TTC549 (cell line): ENCODE measurements at regions not wholly inside any gene's neighbourhood (a gene's known extent, or its start where the extent isn't known, plus 50 kb on each side); places are given as distances from the start of the nearest gene placed in this dataset.

Experiments
- FAIRE-seq: peaks from 2 replicates; lab custom pipeline; 2012; peaks lifted over from hg19 to GRCh38; lab: Jason Lieb, UNC

DNA sequence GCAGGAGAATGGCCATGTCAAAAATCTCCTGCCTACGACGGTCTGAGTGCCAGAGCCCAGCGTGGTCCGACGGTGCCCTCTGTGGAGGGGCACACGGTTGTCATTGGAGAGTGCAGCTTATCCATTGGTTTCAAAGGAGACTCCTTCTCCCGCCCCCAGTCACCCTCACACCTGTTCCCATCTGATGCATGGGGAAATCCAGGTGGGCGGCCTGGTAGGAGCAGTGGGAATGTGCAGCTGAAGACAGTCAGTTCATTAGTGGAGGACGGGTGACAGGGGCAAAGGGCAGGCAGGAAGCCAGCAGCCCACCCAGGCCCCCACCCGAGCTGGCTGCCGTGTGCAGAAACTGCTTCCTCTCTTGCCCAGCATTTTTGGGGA is 162.3 kb downstream of the IRF8 start:
- no peak for FAIRE-seq

DNA sequence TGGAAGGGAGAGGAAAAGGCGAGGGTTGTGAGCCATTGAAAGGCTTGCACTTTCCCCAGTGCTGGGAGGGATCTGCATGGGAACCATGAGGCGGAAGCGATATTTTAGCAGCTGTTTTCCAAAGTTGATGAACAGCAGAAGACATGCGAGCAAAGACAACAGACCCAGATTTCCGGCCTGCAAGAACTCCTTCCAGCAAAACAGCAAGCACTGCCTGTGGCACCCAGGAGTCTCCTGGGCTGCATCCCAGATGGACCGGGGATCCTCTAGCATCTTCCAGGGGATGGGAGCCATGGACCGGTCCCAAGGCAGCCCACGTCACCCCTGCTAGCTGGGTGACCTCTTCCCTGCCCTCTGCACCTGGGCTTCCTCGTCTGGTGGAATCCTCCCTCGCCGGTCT is 162.8 kb downstream of the IRF8 start:
- no peak for FAIRE-seq

DNA sequence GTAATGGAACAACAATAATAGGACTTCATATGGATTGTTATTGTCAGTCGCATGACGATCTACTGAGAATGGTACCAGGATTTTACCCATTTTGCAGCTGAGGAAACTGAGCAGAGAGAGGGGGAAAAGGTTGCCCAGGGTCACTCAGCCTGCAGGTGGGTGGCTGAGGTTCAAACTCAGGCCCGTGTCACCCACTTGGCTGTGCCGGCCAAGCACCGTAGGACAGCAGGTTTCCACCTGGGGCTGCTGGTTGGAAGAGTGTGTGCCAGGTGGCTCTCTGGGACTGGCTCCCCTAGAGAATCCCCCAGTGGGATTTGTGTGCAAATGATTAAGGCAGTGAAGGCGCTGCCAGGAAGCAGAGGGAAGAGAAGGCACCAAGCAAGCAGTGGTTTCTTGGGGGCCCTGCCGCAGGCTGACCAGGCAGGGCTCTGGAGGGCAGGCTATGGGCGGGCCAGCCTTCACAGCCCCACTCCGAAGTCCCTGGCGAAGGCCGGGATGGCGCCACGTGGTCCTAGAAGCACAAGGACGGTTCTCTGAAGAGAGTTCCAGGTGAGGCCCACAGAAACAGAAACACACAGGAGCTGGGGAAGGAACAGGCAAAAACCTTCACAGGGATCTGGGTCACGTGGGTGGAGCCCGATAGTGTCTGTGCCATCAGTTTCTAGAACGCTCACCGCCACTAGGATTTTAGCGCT is 163.5 kb downstream of the IRF8 start:
- no peak for FAIRE-seq

DNA sequence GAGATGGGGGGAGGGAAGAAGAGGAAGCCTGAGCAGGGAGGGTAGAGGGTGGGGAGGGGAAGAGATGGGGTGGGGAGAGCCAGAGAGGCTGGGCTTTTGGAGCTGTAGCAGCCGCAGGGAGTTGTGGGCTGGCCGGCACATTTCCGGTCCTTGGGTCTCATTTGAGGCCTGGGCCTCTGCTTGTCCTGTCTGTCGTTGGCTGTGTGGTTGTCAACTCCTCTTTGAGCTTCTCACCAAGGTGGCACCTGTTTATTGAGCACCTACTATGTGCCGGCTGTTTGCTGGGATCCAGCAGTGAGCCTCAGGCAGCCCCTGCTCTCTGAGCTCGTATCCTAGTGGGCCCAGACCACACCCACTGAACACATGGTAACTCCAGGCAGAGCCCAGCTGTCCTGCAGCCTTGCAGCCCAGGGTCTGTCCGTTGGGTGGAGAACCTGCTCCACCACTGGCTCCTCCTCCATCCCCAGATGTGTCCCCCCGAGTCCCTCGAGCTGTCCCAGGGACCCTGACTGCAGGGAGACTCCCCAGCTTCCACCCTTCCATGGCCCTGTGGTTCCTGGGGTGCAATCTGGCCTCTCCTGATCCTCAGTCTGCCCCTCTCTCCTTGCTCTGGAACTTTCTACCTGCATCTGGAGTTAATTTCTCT is 164.9 kb downstream of the IRF8 start:
- no peak for FAIRE-seq

DNA sequence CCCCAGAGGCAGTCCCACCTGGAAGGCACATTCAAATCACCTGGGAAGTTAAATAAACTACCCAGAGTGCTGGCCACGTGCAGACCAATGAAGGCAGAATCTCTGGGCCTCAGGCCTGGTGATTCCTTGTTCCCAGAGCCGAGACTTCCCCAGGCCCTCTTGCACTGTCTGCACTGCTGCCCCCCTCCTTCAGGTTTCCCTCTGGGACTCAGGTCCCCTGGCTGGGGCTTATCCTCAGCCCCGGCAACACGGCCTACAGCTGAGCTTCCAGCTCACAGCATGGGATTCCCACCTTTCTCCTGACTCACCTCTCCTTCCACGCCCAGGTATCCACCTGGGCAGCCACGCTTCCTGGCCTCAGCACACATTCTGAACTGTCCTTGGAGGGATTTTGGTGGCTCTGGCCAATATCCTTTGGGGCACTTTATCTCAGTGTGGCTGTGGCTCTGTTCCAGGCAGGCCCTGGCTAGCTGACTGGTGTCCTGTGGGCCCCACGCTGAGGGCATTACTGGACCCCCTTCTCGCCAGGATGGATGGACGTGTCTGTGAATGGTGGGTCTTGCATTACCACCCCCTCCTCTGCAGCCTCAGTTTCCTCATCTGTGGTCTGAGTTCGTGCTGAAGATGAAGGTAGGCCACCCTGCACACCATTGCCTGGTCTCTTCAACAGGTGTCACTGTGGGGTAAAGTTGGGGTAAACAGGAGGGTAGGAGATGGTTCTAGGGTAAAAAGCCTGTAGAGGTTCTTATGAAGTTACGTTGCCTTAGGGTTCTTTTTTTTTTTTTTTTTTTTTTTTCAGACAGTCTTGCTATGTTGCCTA is 165.7 kb downstream of the IRF8 start:
- FAIRE-seq, result no peak

DNA sequence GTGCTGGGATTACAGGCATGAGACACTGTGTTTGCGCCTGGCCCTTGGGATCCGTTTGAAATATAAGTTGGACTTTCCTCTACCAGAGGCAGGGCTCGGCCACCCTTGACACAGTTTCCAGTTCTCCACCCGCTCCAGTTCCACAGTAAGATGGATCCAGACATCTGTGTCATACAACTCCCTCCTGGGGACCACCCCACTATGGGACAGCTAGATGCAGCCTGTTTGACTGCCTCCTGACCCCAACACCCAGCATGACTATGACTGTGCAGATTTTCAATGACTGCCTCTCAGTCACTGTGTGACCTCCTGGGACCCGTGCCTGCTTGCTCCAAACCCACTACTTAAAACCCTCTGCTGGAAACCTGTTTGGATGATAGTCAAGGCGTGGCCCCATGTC is 166.7 kb downstream of the IRF8 start:
- FAIRE-seq, result no peak

DNA sequence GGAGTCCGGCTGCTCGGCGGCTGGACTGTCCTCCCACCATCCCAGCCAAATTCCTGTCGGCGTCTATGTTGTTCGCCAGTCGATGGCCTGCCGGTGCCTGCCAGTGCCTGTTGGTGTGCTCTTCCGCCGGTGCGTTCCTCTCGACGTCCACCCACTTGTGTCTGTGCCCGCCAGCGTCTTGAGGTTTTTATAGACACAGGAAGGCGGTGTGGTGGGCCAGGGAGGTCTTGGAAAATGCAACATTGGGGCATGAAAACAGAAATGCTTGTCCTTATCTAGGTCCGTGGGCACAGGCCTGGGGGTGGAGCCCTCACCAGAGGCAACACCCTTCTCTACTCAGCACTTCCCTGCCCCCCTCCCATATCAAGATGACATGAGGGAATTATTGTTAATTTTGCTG is 167.8 kb downstream of the IRF8 start:
- FAIRE-seq, result no peak

DNA sequence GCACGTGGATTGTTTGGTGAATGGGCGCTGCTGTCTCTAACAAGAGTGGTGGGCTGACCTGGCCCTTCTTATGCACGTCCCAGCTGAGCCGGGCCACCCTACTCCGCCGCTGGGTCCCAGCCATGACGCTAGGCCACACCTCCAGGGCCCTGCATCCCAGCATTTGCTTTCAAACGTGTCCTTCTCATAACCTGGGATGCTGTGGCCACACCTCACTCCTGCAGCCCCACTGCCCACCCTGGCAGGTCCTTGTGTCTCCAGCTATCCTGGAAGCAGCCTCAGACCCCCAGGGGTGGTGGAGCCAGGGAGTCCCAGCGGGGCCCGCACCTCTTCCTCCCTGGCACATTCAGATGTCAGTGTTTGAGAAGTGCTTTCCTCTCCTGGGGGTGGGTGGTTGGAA is 168.6 kb downstream of the IRF8 start:
- FAIRE-seq, result no peak

DNA sequence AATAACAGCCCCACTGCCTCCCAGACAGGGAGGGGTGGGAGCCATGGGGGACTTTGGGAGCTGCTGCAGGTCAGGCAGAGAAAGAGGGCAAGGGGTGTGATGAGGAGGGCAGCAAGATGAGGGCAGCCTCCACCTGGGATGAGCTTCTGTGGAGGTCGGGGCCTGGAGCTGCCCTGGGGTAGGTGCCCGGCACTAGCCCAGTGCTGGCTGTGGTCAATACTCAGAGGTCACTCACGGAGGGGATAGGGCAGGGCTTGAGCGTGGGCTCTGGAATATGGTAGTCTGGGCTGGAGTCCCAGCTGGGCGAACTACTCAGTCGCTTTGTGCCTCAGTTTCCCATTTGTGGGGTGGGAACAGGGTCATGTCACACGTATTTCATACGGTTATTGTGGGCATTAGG is 169.0 kb downstream of the IRF8 start:
- no peak for FAIRE-seq

DNA sequence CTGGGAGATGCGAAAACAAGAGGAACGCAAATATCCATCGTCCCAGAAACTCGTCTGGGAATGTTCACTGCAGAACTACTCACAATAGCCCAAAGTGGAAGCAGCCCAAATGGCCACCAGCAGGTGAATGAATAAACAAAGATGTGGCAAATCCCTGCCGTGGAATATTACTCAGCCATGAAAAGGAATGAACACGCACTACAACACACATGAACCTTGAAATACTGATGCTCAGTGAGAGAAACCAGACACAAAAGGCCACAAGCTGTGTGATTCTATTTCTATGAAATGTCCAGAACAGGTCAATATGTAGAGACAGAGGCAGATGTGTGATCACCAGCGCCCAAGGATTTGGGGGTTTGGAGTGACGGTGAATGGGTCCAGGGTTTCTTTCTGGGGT is 169.8 kb downstream of the IRF8 start:
- no peak for FAIRE-seq

DNA sequence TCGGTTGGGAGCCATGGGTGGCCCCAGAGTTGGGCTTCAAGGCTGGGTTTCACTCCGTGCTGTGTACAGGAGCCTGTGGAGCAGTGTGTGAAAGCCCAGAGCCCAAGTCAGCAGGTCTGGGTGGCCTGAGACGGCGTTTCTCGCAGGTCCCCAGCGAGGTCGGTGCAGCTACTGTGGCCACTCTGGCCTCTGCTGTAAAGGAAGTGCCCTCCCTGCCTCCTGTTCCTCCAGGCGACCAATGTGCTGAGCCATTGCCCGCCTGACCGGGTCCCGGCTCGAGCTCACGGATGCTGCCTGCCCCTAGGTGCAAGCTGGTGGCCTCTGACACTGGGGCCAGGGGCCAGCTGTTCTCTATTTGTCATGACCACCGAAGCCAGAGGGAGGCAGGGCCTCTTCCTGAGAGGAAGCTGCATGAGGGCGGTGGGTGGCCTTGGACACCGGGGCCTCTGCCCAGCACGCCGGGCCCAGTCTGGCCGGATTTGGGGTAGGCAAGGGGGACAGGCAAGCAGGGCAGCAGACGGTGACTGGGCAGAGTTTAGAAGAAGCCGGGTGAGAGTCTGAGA is 170.9 kb downstream of the IRF8 start:
- no peak for FAIRE-seq

DNA sequence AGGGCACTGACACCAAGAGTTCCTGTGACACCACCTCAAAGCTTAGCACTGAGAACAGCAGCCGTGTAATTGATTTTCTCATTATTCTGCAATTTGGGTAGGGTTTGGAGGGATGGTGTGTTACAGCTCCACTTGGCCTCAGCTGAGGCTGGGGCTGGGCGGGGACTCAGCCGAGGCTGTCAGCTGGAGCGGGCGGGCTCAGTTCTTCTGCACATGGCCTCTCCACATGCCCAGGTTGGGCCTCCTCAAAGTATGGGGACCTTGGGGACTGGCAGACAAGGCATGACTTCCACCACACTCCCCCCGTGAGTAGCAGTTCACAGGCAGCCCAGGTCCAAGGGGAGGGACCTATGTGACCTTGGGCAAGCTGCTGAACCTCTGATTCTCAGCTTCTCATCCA is 171.5 kb downstream of the IRF8 start:
- FAIRE-seq, result no peak

DNA sequence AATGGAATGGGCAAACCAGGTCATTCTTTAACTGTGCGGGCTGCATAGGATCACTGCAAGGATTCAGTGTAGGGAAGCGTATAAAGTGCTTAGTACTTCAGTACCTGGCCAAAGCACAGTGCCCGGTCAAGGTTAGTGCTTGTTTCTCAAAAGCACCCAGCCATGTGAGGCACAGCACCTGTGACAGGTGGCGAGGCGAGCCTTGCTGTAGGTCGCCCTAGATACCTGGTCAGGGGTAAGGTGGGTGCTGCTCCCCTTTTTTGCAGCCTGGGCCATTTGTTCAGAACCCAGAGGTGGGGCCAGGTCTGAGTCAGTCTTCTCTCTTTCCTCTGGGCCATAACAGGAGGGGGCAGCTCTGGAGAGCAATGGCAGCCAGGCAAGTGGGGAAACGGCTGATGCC is 172.0 kb downstream of the IRF8 start:
- FAIRE-seq, result no peak

DNA sequence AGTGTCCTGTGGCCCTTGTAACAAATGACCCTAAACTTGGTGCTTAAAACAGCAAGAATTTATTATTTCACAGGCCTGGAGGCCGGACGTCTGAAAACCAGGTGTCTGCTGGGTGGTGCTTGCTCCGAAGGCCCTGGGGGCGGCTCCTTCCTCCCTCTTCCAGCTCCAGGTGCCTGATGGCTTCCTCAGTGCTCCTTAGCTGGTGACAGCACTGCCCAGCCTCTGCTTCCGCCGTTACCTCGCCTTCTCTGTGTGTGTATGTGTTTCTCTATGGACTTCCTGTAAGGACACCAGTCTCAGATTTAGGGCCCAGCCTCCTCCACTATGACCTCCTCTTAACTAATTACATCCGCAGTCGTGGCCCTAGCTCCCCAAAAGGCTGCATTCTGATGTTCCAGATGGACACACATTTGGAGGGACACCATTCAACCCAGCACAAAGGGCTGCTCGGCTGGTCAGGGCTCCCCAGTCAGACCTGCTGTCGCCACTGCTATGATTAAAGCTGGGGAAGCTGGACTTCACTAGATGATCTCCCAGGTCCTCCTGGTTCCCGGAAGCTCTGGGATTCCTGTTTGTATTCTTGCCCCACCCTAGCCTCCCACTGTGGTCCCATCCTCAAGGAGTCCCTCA is 172.8 kb downstream of the IRF8 start:
- no peak for FAIRE-seq

DNA sequence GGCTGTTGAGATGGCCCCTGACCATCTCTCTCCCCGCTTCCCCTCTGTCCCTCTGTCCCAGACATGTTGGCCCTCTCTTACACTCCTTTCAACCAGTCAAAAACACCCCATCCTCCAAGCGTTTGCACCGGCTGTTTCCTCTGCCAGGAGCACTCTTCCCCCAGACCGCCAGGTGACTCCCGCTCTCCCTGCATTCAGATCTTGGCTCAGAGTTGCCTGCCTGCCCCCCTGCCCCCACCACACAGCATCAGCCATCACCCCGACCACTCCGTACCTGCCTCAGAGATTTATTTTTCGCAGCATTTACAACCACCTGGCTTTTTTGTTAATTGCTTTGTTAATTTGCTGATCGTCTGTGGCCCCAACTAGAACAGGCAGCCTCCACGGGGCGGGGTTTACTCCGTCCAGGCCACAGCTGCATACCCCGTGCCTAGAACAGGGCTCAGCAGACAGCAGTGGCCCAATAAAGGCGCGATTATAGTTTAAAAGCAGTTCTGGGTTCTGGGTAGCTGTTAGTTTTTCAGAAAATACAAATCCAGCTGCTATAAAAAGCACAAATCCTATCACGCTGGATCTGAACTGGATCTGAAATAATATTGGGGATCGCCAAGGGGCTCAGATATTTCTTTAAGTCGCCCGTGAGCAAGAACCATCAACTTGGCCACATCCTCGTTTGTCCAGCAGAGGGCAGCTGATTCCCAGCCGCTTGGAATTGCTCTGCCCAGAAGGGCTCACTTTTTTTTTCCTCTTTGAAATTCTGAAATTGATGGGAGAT is 173.6 kb downstream of the IRF8 start:
- peak; percentile 89 for FAIRE-seq

DNA sequence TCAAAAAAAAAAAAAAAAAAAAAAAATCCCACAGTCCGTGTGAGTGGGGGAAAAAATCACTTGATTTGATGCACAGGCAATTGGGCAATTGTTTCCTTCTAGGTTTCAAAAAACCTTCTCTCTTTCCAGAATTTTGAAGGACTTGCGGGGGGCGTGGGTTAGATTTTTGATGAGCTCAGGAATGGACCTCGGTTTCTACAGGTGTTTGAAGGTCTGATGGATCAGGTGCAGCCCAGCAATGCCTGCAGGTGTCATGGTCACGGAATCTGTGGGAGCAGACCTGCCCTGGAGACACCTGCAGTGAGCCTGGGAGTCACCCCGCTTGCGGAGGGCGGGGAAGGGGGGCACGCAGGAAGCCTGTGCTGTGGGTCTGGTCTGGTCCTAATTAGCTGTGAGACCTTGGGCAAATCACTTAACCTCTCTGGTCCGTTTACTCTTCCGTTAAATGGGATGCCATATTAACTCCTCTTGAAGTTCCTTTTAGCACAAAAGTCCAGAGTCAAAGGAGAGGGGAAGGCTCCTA is 174.2 kb downstream of the IRF8 start:
- no peak for FAIRE-seq

DNA sequence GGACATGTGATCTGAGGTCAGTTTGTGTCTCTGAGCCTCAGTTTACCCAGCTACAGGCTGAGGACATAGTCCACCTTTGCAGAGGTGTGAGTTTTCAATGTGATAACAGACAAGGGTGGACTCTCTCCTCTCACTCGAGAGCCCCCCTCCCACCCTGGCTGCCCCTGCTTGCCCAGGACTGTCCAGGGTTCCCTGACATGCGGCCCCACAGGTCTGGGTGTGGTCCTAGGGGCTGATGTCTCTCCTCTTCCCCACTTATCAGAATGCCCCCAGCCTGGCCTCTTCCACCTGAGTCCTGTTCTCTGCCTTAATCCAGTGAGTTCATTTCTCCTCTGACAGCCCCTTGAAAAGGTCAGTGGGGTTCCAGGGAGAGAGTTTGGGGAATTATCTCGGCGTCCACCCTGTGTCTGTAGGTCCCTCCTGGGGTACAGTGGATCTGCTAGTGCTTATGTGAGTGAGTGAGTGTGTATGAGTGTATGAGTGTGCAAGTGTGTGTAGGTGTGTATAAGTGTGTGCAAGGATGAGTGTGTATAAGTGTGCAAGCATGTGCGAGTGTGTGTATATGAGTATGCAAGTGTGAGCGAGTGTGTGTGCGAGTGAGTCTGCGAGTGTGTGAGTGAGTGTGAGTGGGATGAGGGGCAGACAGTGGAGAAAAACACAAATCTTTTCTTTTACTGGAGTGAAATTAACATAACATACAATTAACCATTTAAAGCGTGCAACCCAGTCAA is 175.0 kb downstream of the IRF8 start:
- no peak for FAIRE-seq

DNA sequence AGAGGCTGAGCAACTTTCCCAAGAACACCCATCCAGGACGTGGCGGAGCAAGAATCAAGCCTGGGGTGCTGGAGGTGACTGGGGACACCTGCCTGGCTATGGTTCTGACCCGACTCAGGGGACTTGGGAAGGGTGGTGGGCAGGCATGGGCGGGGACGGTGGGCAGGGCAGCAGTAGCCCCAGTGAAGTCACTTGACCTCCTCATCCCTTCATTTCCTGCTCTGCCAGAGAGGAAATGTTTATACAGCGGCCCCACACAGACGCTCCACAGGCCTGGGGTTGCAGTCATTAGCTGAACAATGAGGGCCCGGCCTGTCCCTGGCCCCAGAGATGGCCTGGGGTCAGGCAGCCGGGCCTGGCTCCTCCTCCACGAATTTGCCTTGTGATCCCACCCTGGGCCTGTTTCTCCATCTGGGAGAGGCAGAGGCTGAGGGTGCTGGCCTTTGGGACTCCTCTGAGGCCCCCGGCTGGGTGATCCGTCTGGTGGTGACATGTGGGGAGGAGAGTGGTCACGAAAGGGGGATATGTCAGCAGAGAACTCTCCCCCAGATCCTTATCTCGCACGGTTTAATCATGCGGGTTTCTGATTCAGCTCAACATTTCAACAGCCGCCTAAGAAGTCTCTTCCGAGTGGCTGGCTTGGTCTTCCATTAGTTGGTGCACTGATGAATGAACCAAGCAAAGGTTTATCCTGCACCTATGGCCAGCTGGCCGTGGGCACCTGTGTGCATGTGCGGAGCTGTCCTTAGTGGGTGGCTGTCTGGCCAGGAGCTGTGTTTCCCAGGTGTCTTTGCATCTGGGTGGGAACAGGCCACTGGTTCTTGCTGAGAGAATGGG is 175.9 kb downstream of the IRF8 start:
- FAIRE-seq, result peak; percentile 84

DNA sequence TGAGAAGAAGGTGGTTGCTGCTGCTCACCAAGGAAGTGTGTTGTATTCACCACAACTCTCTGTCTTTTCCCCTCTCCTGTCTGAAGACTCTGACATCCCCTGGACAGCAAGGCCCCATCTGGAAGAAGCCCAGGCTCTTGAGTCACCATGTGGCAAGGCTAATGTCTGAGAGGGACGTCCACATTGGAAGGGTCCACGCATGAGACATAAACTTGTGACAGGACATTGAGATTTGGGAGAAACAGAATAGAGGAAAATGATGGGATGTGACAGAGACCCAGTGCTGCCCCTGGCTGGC is 176.5 kb downstream of the IRF8 start:
- FAIRE-seq, result no peak

DNA sequence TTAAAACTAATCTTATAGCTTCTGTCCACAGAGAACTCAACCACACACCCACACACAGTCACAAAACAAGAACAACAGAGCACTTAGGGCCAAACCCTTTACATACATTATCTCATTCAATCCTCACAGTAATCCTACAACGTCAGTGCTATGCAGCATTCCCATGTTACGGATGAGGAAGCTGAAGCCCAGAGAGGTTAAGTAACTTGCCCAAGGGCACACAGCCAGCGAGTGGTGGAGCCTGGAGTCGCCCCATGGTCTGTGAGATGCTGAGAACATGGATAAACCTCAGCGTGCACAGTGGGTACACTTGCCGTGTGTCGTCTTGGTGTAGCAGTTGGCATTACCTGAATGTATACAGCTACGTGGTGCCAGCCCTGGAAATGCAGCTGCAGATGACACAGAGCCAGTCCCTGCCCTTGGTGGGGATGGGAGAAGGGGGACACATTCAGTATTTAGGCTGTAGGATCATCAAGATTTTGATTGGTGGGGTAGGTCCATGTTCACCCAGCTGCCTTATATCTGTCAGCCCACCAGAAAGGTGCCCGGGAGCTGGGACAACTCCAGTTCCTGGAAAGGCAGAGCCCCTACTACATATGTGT is 177.0 kb downstream of the IRF8 start:
- FAIRE-seq, result no peak
